ENCODE measurements at regions not wholly inside any gene's neighbourhood (a gene's known extent, or its start where the extent isn't known, plus 50 kb on each side); places are given as distances from the start of the nearest gene placed in this dataset.
A peak's percentile ranks its signal among the peaks of the same experiment; 100 is the strongest.

- no peaks in the 10 kb centered on the region for H3K27me3 ChIP-seq
- WGBS, 2 donors: 73 to 81% methylated on average over 3 of the region's 3 CpGs
- TF ChIP-seq CTCF (IDR thresholded peaks at IDR 0.05): no peak
- no peak for TF ChIP-seq POLR2A (IDR thresholded peaks at IDR 0.05)
- H3K27ac ChIP-seq: no peak overlapping the region
- intact Hi-C loops (cut with DNase I): no loop called here
- no peaks in the 10 kb centered on the region for H3K36me3 ChIP-seq (replicated peaks in 1 of 2; ENCODE audit: insufficient read depth in 1 of 2, low read depth in 2 of 2)
- no peaks in the 10 kb centered on the region for H3K9me3 ChIP-seq
- DNase-seq (no peak), ATAC-seq (no peak)
- no peak overlapping the region for H3K4me3 ChIP-seq
- H3K4me1 ChIP-seq: peaks cover 8% of the 10 kb centered on the region
Observed at GRCh38 chr5:68418680-68419079, 203.1 kb downstream of the PIK3R1 start.

DNA sequence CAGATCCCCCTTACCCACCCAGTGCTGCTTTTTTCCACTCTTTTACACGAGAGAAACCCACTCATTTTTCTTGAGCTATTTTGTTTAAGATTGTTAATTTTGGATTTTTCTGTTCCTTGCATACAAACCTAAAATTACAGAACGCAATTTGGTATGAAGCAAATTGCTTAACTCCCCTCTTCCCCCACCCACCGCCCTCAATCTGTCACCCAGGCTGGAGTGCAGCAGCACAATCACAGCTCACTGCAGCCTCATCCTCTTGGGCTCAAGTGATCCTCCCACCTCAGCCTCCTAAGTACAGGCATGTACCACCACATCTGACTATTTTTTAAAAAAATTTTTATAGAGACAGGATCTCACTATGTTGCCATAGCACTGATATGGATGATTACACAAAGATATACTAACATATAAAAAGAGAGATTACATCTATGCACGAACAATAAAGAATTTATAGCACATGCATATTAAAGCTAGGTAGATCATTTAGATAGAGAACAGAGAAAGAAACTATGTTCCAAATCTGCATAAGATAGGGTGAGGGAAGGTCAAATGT, 203.6 kb downstream of the PIK3R1 start:
- TF ChIP-seq CTCF (IDR thresholded peaks at IDR 0.05) (no peak), POLR2A (IDR thresholded peaks at IDR 0.05) (no peak)
- H3K27me3 ChIP-seq: no peaks in the 10 kb centered on the region
- no peaks in the 10 kb centered on the region for H3K9me3 ChIP-seq
- peaks cover 8% of the 10 kb centered on the region for H3K4me1 ChIP-seq
- intact Hi-C loops (cut with DNase I): no loop called here
- WGBS, 2 donors: 71 to 77% methylated on average over 4 of the region's 4 CpGs
- H3K4me3 ChIP-seq: no peak overlapping the region
- no peak overlapping the region for H3K27ac ChIP-seq
- ATAC-seq: no peak
- DNase-seq: no peak
- no peaks in the 10 kb centered on the region for H3K36me3 ChIP-seq (replicated peaks in 1 of 2; ENCODE audit: insufficient read depth in 1 of 2, low read depth in 2 of 2)

GRCh38 chr5:68419637-68420452, 204.3 kb downstream of the PIK3R1 start:
- intact Hi-C loops (cut with DNase I): no loop called here
- no peaks in the 10 kb centered on the region for H3K27me3 ChIP-seq
- no peaks in the 10 kb centered on the region for H3K36me3 ChIP-seq (replicated peaks in 1 of 2; ENCODE audit: insufficient read depth in 1 of 2, low read depth in 2 of 2)
- TF ChIP-seq POLR2A (IDR thresholded peaks at IDR 0.05) (no peak), CTCF (IDR thresholded peaks at IDR 0.05) (no peak)
- WGBS, 2 donors: 49 to 56% methylated on average over 7 to 8 of the region's 8 CpGs
- no peak overlapping the region for H3K27ac ChIP-seq
- peak; percentile 69 for ATAC-seq
- peaks cover 8% of the 10 kb centered on the region for H3K4me1 ChIP-seq
- peak in 1 of 4 donors; percentile 31 for DNase-seq
- H3K4me3 ChIP-seq: no peak overlapping the region
- H3K9me3 ChIP-seq: no peaks in the 10 kb centered on the region

DNA sequence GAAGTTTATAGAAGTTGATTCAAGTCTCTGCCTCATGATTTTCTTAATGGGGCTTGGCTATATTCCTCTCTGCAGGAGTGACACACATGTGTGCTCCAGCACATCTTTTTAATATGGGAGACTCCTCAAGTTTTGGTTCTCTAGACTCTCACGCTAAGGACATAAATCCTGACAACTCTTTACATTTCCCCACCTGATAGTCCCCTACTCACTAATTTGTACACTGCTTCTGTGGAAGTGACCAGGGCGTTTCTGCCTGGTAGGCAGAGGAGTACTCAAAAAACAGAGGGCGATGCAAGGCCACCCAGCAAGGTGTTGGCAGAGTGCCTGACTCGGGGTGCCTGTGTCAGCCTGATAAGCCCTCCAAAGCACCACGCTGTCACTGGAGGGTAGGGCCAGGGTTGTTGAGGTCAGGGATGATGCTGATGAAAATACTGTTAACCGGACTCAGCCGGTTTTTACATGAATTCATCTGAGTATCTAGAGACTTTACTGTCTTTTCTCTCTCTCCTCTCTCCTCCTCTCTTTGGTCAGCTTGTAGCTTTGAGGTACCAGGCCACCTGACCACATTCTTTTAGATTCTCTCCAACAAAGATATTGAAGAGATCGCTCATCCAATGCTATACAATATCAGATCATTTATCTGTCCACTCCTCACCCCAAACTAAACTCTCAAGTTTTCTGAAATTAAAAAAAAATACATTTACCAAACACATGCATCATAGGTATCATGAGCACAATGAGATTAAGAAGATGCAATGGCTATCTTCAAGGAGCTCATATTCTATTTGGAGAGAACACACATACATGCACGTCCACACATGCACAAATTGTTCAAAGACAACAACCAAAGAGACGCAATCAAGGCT, 205.2 kb downstream of the PIK3R1 start:
- H3K27me3 ChIP-seq: no peaks in the 10 kb centered on the region
- no peaks in the 10 kb centered on the region for H3K9me3 ChIP-seq
- TF ChIP-seq CTCF (IDR thresholded peaks at IDR 0.05): no peak
- no peak for TF ChIP-seq POLR2A (IDR thresholded peaks at IDR 0.05)
- ATAC-seq: no peak
- DNase-seq: peak in 1 of 4 donors; percentile 27
- no peaks in the 10 kb centered on the region for H3K36me3 ChIP-seq (replicated peaks in 1 of 2; ENCODE audit: insufficient read depth in 1 of 2, low read depth in 2 of 2)
- no peak overlapping the region for H3K27ac ChIP-seq
- 65 to 73% methylated on average over 10 of the region's 10 CpGs for WGBS, 2 donors
- peaks cover 8% of the 10 kb centered on the region for H3K4me1 ChIP-seq
- intact Hi-C loops (cut with DNase I): no loop called here
- H3K4me3 ChIP-seq: no peak overlapping the region
